GM12892 (cell line): ENCODE measurements at regions not wholly inside any gene's neighbourhood (a gene's known extent, or its start where the extent isn't known, plus 50 kb on each side); places are given as distances from the start of the nearest gene placed in this dataset.

Experiments
- POLR2A ChIP-seq: IDR thresholded peaks from 2 replicates; pipeline ENCODE4 v1.6.1; 2011; ENCODE audit warnings: low read depth, low read length, control low read depth
- POLR2AphosphoS5 ChIP-seq: IDR thresholded peaks from 2 replicates; pipeline ENCODE4 v1.6.1; 2011; ENCODE audit warnings: low read depth, low read length, control low read depth

DNA sequence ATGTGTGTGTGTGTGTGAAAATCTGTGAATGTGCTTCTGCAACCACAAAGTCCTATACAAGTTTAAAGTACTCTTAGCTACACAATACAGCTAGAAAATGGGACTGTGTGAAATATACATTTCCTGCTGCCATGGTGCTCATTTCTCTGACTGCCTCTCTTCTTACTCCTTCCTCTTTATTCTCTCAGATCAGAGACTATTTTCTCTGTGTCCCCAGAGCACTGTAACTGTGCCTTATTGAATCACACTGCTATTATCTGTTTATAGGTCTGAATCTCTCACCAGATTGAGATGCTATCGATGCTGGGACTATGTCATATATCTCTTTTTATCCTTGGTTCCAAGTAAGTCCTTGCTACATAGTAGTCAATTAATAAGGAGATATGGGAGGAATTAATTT is 217.9 kb upstream of the SLCO3A1 start:
- no peak for TF ChIP-seq POLR2A
- no peak for TF ChIP-seq POLR2AphosphoS5
